ENCODE measurements at regions not wholly inside any gene's neighbourhood (a gene's known extent, or its start where the extent isn't known, plus 50 kb on each side); places are given as distances from the start of the nearest gene placed in this dataset.

GRCh38 chr11:70755410-70756158 lies 357.3 kb downstream of the CTTN start:
- peak; percentile 53 to 93 (median 66) for DNase-seq (ENCODE audit: low read depth in 4 of 6, low spot score in 6 of 6)
- Histone ChIP-seq H3K27ac (ENCODE audit: low read depth, low read length) (no peak overlapping the region), H3K9me3 (ENCODE audit: control insufficient read depth, insufficient read depth, low read length) (peaks cover 2% of the 10 kb centered on the region), H3K4me3 (ENCODE audit: low read depth, low read length) (no peak overlapping the region), H3K36me3 (ENCODE audit: control insufficient read depth, insufficient read depth, low read length) (peaks cover 3% of the 10 kb centered on the region), H3K27me3 (ENCODE audit: control insufficient read depth, insufficient read depth, low read length) (peaks cover 2% of the 10 kb centered on the region), H3K4me1 (ENCODE audit: control insufficient read depth, insufficient read depth, low read length) (peaks cover 9% of the 10 kb centered on the region)
- WGBS (ENCODE audit: insufficient coverage), result 11% methylated on average over 34 of the region's 37 CpGs

GRCh38 chr11:70756341-70756740 lies 358.0 kb downstream of the CTTN start:
- H3K4me1 ChIP-seq (ENCODE audit: control insufficient read depth, insufficient read depth, low read length), result peaks cover 9% of the 10 kb centered on the region
- no peak overlapping the region for H3K4me3 ChIP-seq (ENCODE audit: low read depth, low read length)
- H3K27me3 ChIP-seq (ENCODE audit: control insufficient read depth, insufficient read depth, low read length), result peaks cover 2% of the 10 kb centered on the region
- H3K9me3 ChIP-seq (ENCODE audit: control insufficient read depth, insufficient read depth, low read length), result no peaks in the 10 kb centered on the region
- peaks cover 8% of the 10 kb centered on the region for H3K36me3 ChIP-seq (ENCODE audit: control insufficient read depth, insufficient read depth, low read length)
- no peak for DNase-seq (ENCODE audit: low read depth in 4 of 6, low spot score in 6 of 6)
- 93% methylated on average over 8 of the region's 8 CpGs for WGBS (ENCODE audit: insufficient coverage)
- no peak overlapping the region for H3K27ac ChIP-seq (ENCODE audit: low read depth, low read length)

- peaks cover 2% of the 10 kb centered on the region for H3K27me3 ChIP-seq (ENCODE audit: control insufficient read depth, insufficient read depth, low read length)
- 40% methylated on average over 1 of the region's 7 CpGs for WGBS (ENCODE audit: insufficient coverage)
- peaks cover 8% of the 10 kb centered on the region for H3K36me3 ChIP-seq (ENCODE audit: control insufficient read depth, insufficient read depth, low read length)
- H3K9me3 ChIP-seq (ENCODE audit: control insufficient read depth, insufficient read depth, low read length), result no peaks in the 10 kb centered on the region
- no peak overlapping the region for H3K27ac ChIP-seq (ENCODE audit: low read depth, low read length)
- peak in 1 of 6 donors; percentile 30 for DNase-seq (ENCODE audit: low read depth in 4 of 6, low spot score in 6 of 6)
- peaks cover 13% of the 10 kb centered on the region for H3K4me1 ChIP-seq (ENCODE audit: control insufficient read depth, insufficient read depth, low read length)
- H3K4me3 ChIP-seq (ENCODE audit: low read depth, low read length), result no peak overlapping the region
These were observed 358.4 kb downstream of the CTTN start for GRCh38 chr11:70756756-70757155.

- peaks cover 2% of the 10 kb centered on the region for H3K27me3 ChIP-seq (ENCODE audit: control insufficient read depth, insufficient read depth, low read length)
- no peak overlapping the region for H3K27ac ChIP-seq (ENCODE audit: low read depth, low read length)
- DNase-seq (ENCODE audit: low read depth in 4 of 6, low spot score in 6 of 6), result no peak
- peaks cover 8% of the 10 kb centered on the region for H3K36me3 ChIP-seq (ENCODE audit: control insufficient read depth, insufficient read depth, low read length)
- H3K4me3 ChIP-seq (ENCODE audit: low read depth, low read length), result no peak overlapping the region
- H3K4me1 ChIP-seq (ENCODE audit: control insufficient read depth, insufficient read depth, low read length), result peaks cover 16% of the 10 kb centered on the region
- no peaks in the 10 kb centered on the region for H3K9me3 ChIP-seq (ENCODE audit: control insufficient read depth, insufficient read depth, low read length)
- 81% methylated on average over 7 of the region's 8 CpGs for WGBS (ENCODE audit: insufficient coverage)
These were observed 358.9 kb downstream of the CTTN start for GRCh38 chr11:70757241-70757640.

- Histone ChIP-seq H3K36me3 (ENCODE audit: control insufficient read depth, insufficient read depth, low read length) (peaks cover 8% of the 10 kb centered on the region), H3K27me3 (ENCODE audit: control insufficient read depth, insufficient read depth, low read length) (peaks cover 2% of the 10 kb centered on the region), H3K4me1 (ENCODE audit: control insufficient read depth, insufficient read depth, low read length) (peaks cover 22% of the 10 kb centered on the region), H3K27ac (ENCODE audit: low read depth, low read length) (no peak overlapping the region), H3K9me3 (ENCODE audit: control insufficient read depth, insufficient read depth, low read length) (no peaks in the 10 kb centered on the region), H3K4me3 (ENCODE audit: low read depth, low read length) (no peak overlapping the region)
- no peak for DNase-seq (ENCODE audit: low read depth in 4 of 6, low spot score in 6 of 6)
- 91% methylated on average over 20 of the region's 20 CpGs for WGBS (ENCODE audit: insufficient coverage)
These were observed 359.9 kb downstream of the CTTN start for GRCh38 chr11:70758206-70758605.

- H3K27me3 ChIP-seq (ENCODE audit: control insufficient read depth, insufficient read depth, low read length), result peaks cover 2% of the 10 kb centered on the region
- no peak for DNase-seq (ENCODE audit: low read depth in 4 of 6, low spot score in 6 of 6)
- no peaks in the 10 kb centered on the region for H3K9me3 ChIP-seq (ENCODE audit: control insufficient read depth, insufficient read depth, low read length)
- peaks cover 22% of the 10 kb centered on the region for H3K4me1 ChIP-seq (ENCODE audit: control insufficient read depth, insufficient read depth, low read length)
- no peak overlapping the region for H3K4me3 ChIP-seq (ENCODE audit: low read depth, low read length)
- H3K36me3 ChIP-seq (ENCODE audit: control insufficient read depth, insufficient read depth, low read length), result peaks cover 8% of the 10 kb centered on the region
- H3K27ac ChIP-seq (ENCODE audit: low read depth, low read length), result no peak overlapping the region
- WGBS (ENCODE audit: insufficient coverage), result 92% methylated on average over 8 of the region's 8 CpGs
These were observed 361.5 kb downstream of the CTTN start for GRCh38 chr11:70759846-70760245.

GRCh38 chr11:70760416-70761020 lies 362.2 kb downstream of the CTTN start:
- no peak overlapping the region for H3K4me3 ChIP-seq (ENCODE audit: low read depth, low read length)
- H3K27ac ChIP-seq (ENCODE audit: low read depth, low read length), result no peak overlapping the region
- peaks cover 19% of the 10 kb centered on the region for H3K4me1 ChIP-seq (ENCODE audit: control insufficient read depth, insufficient read depth, low read length)
- H3K36me3 ChIP-seq (ENCODE audit: control insufficient read depth, insufficient read depth, low read length), result peaks cover 8% of the 10 kb centered on the region
- H3K9me3 ChIP-seq (ENCODE audit: control insufficient read depth, insufficient read depth, low read length), result no peaks in the 10 kb centered on the region
- 91% methylated on average over 7 of the region's 9 CpGs for WGBS (ENCODE audit: insufficient coverage)
- H3K27me3 ChIP-seq (ENCODE audit: control insufficient read depth, insufficient read depth, low read length), result peaks cover 2% of the 10 kb centered on the region
- DNase-seq (ENCODE audit: low read depth in 4 of 6, low spot score in 6 of 6), result no peak

- 93% methylated on average over 9 of the region's 13 CpGs for WGBS (ENCODE audit: insufficient coverage)
- Histone ChIP-seq H3K27me3 (ENCODE audit: control insufficient read depth, insufficient read depth, low read length) (no peaks in the 10 kb centered on the region), H3K4me3 (ENCODE audit: low read depth, low read length) (no peak overlapping the region), H3K4me1 (ENCODE audit: control insufficient read depth, insufficient read depth, low read length) (peaks cover 13% of the 10 kb centered on the region), H3K36me3 (ENCODE audit: control insufficient read depth, insufficient read depth, low read length) (peaks cover 8% of the 10 kb centered on the region), H3K9me3 (ENCODE audit: control insufficient read depth, insufficient read depth, low read length) (no peaks in the 10 kb centered on the region), H3K27ac (ENCODE audit: low read depth, low read length) (no peak overlapping the region)
- no peak for DNase-seq (ENCODE audit: low read depth in 4 of 6, low spot score in 6 of 6)
These were observed 363.0 kb downstream of the CTTN start for GRCh38 chr11:70761094-70761907.

- no peak overlapping the region for H3K4me3 ChIP-seq (ENCODE audit: low read depth, low read length)
- WGBS (ENCODE audit: insufficient coverage), result 67% methylated on average over 11 of the region's 11 CpGs
- H3K36me3 ChIP-seq (ENCODE audit: control insufficient read depth, insufficient read depth, low read length), result peaks cover 8% of the 10 kb centered on the region
- DNase-seq (ENCODE audit: low read depth in 4 of 6, low spot score in 6 of 6), result peak in 2 of 6 donors; percentile 61 to 64
- no peak overlapping the region for H3K27ac ChIP-seq (ENCODE audit: low read depth, low read length)
- H3K9me3 ChIP-seq (ENCODE audit: control insufficient read depth, insufficient read depth, low read length), result no peaks in the 10 kb centered on the region
- peaks cover 13% of the 10 kb centered on the region for H3K4me1 ChIP-seq (ENCODE audit: control insufficient read depth, insufficient read depth, low read length)
- H3K27me3 ChIP-seq (ENCODE audit: control insufficient read depth, insufficient read depth, low read length), result no peaks in the 10 kb centered on the region
These were observed 363.6 kb downstream of the CTTN start for GRCh38 chr11:70761908-70762337.
